NB4 (cell line): ENCODE measurements at regions not wholly inside any gene's neighbourhood (a gene's known extent, or its start where the extent isn't known, plus 50 kb on each side); places are given as distances from the start of the nearest gene placed in this dataset.

ENCODE experiments used
- DNase-seq: peaks from one replicate; pipeline ENCODE4 v3.0.0; 2010; ENCODE audit warnings: low read depth
- H3K4me3 ChIP-seq: one replicate; pipeline ENCODE4 v1.5.1; 2011; ENCODE audit warnings: mild to moderate bottlenecking, low read depth, low read length, moderate library complexity
- CTCF ChIP-seq: IDR thresholded peaks from one replicate; pipeline ENCODE4 v1.5.1; 2012; ENCODE audit warnings: low read depth, low read length
- MAX ChIP-seq: IDR thresholded peaks from 2 replicates; pipeline ENCODE4 v1.6.1; 2011; ENCODE audit warnings: low read depth, low read length
- MYC ChIP-seq: IDR thresholded peaks from 2 replicates; pipeline ENCODE4 v1.6.1; 2011; ENCODE audit warnings: low read depth, low read length
- POLR2A ChIP-seq: IDR thresholded peaks from 2 replicates; pipeline ENCODE4 v1.6.1; 2011; ENCODE audit warnings: mild to moderate bottlenecking; ENCODE audit not compliant: insufficient read length; ENCODE audit errors: extremely low read depth

DNA sequence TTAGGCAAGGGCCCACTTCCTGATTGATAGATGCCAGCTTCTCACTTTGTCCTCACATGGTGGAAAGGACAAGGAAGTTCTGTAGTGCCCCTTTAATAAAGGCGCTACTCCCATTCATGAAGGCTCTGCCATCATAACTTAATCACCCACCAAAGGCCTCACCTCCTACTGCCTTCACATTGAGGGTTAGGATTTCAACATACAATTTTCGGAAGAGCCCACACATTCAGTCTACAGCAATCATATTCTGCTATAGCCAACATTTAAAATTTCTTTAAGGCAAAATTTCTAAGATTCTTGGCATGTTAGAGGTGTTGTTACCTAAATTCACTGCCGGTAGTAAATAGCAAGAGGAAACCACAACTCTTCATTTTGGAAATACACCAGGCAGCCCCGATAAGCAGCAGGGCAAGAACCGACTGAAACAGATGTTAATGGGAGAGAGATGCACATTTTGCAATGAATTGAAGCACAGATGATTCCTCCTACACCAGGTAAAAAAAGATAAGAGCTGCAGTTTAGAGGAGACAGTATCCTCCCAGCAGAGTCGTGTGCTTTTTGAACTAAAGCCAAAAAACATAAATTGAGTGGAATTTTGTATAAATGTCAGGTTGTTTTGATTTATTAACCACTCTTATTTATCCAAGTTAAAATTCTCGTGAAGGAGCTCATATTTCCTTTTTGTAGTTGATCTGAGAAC is 594.9 kb downstream of the KCTD8 start:
- TF ChIP-seq POLR2A = no peak
- TF ChIP-seq CTCF = no peak
- TF ChIP-seq MYC = no peak
- TF ChIP-seq MAX = no peak
- no peak overlapping the region for H3K4me3 ChIP-seq
- DNase-seq = no peak

DNA sequence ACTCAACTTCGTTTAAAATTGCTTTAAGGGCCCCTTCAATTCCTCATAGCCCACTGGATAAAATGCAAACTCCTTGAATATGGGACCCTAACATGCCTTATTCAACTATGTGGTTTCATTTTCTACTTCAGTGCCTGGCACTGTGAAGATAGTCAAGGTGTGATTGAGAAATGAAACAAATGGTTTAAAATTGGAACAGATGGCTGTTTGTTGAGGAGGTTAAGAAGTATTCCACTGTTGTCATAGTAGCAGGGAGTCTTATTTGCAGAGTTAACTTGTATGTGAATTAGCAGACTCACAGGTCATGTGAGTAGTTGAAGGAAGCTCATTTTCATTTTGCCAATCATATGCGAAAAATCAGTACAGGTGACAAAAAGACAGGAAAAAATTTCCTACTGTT is 593.3 kb downstream of the KCTD8 start:
- no peak for DNase-seq
- no peak overlapping the region for H3K4me3 ChIP-seq
- no peak for TF ChIP-seq POLR2A
- no peak for TF ChIP-seq MAX
- TF ChIP-seq MYC = no peak
- TF ChIP-seq CTCF = no peak

DNA sequence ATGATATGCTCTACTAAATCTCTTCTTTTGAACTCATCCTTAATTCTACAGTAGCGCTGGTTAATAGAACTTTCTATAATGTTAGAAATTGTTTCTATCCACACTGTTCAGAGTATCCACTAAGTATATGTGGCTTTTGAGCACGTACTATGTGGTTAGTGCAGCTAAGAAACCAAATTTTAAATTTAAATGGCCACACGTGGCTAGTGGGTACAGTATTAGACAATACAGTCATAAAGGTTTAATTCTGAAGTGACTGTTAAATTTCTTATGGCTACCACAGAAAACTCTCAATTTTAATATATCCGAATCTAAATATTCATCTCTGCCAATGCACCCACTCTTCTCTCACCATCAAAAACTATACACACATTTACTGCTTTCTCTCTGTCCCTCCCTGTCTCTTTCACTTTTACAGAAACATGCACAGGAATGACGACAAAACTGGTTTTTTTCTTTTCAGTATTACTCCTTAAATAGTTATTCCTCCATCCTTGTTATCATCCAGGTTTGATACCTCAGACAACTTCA is 583.9 kb downstream of the KCTD8 start:
- DNase-seq = no peak
- TF ChIP-seq POLR2A = no peak
- no peak for TF ChIP-seq CTCF
- TF ChIP-seq MAX = no peak
- TF ChIP-seq MYC = no peak
- H3K4me3 ChIP-seq = no peak overlapping the region

DNA sequence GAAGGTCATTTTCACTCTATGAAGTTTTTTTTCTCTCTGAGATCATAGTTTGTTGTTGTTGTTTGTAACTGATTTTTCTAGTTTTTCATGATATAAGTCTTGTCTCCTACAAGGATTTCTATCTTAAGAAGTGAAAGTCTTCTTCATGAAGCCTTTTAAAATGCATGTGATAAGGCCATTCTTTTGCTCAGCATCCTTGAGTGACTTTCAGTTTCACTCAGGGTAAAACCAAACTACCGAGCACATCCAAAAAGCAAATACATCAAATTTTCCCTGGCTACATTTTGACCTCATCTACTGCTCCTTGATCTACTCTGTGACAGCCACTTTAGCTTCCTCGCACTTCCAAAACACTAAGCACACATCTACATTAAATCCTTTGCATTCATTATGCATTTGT is 580.7 kb downstream of the KCTD8 start:
- DNase-seq = no peak
- H3K4me3 ChIP-seq = no peak overlapping the region
- TF ChIP-seq MAX (no peak), MYC (no peak), CTCF (no peak), POLR2A (no peak)

DNA sequence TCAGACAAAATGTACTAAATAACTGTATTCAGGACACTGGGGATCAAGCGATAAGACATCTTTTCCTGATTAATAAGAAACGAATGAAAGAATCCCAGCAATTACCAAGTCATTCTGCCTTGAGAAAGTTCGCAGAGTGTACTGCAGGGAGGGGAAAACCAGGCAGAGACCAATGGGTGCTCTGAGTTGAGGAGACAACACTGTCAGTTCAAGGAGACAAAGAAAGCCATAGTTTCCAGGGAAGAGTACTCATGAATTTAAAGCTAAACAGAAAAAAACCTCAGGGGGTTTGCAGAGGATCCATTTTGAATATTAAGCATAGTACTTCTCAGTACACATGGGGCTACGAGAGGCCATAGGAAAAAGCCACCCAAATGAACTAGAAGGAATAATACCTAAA is 573.0 kb downstream of the KCTD8 start:
- DNase-seq = no peak
- TF ChIP-seq MAX (no peak), CTCF (no peak), POLR2A (no peak), MYC (no peak)
- no peak overlapping the region for H3K4me3 ChIP-seq
